ENCODE measurements at regions not wholly inside any gene's neighbourhood (a gene's known extent, or its start where the extent isn't known, plus 50 kb on each side); places are given as distances from the start of the nearest gene placed in this dataset.

- no peak overlapping the region for H3K4me3 ChIP-seq (ENCODE audit: low read depth, low read length)
- no peak for DNase-seq (ENCODE audit: low read depth)
Measured at GRCh38 chr6:33853736-33854135, 49.9 kb upstream of the MLN start.
